ENCODE measurements at regions not wholly inside any gene's neighbourhood (a gene's known extent, or its start where the extent isn't known, plus 50 kb on each side); places are given as distances from the start of the nearest gene placed in this dataset.

GRCh38 chr5:74418709-74419108, 221.8 kb downstream of the ENC1 start:
- TF ChIP-seq CTCF (IDR thresholded peaks at IDR 0.05 in 2 of 3, conservative IDR thresholded peaks at IDR 0.05 in 1 of 3; ENCODE audit: control insufficient read depth in 2 of 3, extremely low read depth in 1 of 3, insufficient read depth in 1 of 3, low read depth in 3 of 3, low read length in 3 of 3): no peak
- TF ChIP-seq SP1 (IDR thresholded peaks at IDR 0.05; ENCODE audit: low read depth, low read length): no peak
- TF ChIP-seq ZBTB40 (IDR thresholded peaks at IDR 0.05; ENCODE audit: borderline replicate concordance): no peak
- TF ChIP-seq NBN (IDR thresholded peaks at IDR 0.05): no peak
- TF ChIP-seq SIN3A (IDR thresholded peaks at IDR 0.05; ENCODE audit: low read depth, low read length): no peak
- no peak for TF ChIP-seq RAD21 (IDR thresholded peaks at IDR 0.05; ENCODE audit: insufficient read depth, low read depth, low read length)
- TF ChIP-seq DPF2 (IDR thresholded peaks at IDR 0.05): no peak
- no peak for TF ChIP-seq EZH2 (IDR thresholded peaks at IDR 0.05; ENCODE audit: borderline replicate concordance, control insufficient read depth, low read depth, low read length)
- TF ChIP-seq NRF1 (conservative IDR thresholded peaks at IDR 0.05; ENCODE audit: low read depth, low read length): no peak
